ENCODE measurements at regions not wholly inside any gene's neighbourhood (a gene's known extent, or its start where the extent isn't known, plus 50 kb on each side); places are given as distances from the start of the nearest gene placed in this dataset.

DNA sequence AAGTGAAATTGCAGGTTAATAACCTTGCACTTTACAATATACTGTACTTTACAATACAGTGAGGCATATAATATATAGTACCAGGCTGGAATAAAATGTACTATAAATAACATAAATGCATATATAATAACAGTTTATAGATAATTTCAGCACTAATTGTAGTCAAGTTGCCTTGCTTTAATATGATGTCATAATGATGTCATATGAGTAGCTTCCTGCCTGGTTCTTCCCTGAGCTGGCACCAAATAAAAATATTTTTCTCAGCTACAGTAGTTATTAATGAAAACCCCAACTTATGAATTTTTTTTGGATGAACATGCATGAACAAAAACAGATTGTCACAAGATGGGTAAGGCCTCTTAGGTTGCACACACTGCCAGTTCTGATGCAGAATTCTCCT, 816.7 kb downstream of the XPNPEP1 start:
- TF ChIP-seq CTCF (conservative IDR thresholded peaks at IDR 0.05; ENCODE audit: low read length) (no peak), EZH2phosphoT487 (IDR thresholded peaks at IDR 0.05; ENCODE audit: borderline replicate concordance, low read depth, low read length) (no peak)

Data from OCI-LY7 (cell line).